ENCODE measurements at regions not wholly inside any gene's neighbourhood (a gene's known extent, or its start where the extent isn't known, plus 50 kb on each side); places are given as distances from the start of the nearest gene placed in this dataset.
A peak's percentile ranks its signal among the peaks of the same experiment; 100 is the strongest.
"Not testable (repeated sequence)": the region's sequence is repeated elsewhere in the genome, so short reads cannot be mapped to it uniquely, and the experiment has no call there.

DNA sequence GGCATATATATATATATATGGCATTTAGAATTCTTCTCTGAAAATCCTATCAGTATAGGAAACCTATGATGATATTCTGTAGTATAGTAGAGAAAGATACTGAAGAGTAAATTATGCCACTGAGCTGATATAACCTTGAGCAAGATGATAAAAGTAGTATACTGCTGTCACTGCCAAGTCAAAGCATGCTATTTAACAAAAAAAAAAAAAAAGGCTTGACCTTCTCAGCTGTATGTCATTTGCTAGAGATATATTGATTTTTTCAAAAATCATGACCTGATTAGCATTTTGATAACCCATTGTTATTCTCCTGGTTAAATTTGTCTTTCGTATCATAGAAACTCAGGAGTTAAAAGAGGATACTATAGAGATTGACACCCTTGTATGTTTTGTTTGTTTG is 299.4 kb downstream of the ADAMTS20 start:
- DNase-seq (ENCODE audit: low read depth) = no peak

DNA sequence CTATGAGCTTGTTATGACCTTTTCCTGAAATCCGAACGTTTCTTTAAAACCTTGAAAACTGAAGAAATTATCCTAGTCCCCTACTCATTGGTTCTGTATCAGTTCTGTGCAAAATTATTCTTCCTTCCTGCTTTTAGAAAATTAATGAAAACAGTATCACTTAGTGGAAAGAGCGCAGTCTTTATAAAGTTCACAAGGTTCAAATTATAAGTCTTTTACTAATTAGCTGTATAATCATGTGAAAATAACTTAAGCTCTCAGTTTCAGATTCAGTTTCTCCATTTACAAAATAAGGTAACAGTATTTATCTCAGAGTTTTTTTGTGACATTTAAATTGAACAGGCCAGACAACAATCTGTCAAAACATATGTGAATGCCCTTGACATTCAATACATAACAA is 306.1 kb downstream of the ADAMTS20 start:
- no peak for DNase-seq (ENCODE audit: low read depth)

GRCh38 chr12:43241986-43242385 is 310.0 kb downstream of the ADAMTS20 start:
- DNase-seq (ENCODE audit: low read depth) = no peak

DNA sequence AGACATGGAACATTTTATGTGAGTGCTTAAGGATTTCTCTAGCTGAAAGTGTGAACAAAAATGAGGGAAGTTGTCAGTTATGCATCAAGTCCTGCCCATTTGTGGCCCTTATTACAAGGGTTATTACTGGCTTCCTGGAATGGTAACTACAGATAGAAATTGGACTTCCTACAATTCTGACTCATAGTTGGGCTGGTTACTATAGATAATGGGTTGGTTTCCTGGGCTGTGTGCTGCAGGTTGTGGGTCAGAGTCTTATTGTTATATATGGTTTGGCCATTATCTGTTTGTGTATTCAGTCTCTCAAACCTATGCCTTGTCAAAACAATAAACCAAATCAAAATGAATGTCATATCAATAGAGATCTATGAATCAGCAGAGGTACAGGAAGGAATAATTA is 313.7 kb downstream of the ADAMTS20 start:
- no peak for DNase-seq (ENCODE audit: low read depth)

- no peak for DNase-seq (ENCODE audit: low read depth)
Measured at GRCh38 chr12:43237238-43237879, 314.6 kb downstream of the ADAMTS20 start.

DNA sequence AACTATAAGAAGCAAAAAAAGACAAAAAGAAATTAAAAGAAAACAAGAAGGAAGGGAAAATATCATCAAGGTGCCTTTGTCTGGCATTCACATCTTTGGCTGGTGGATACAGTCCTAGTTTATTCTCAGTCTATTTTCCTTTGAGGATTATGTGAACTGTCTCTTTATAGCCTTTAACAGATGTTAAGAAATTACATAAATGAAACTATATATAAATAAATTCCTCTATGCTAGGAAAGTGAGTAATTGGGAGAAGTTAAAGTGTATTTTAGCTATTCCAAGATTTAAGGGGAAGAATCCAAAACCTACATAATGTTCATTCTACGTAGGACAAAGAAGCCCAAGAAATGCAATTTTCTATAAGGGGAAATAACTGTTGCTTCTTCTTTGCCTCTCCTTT is 316.3 kb downstream of the ADAMTS20 start:
- no peak for DNase-seq (ENCODE audit: low read depth)

DNA sequence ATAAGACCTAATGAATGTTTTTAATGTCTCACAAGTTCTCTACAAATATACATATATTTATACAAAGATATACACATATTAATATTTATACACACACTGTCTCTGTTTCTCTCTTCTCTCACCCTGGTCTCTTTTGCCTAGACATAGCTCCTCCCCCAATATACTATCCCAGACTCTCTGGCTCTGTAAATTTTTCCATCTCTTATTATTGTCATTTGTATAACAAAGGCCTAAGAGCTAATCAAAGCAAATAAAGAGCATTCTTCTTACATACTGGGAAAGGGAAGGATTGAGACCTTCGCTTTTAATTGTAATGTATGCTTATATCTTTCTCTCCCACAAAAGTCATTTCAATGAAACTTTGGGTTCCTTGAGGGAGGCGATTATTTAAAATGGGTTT is 318.1 kb downstream of the ADAMTS20 start:
- DNase-seq (ENCODE audit: low read depth) = no peak

GRCh38 chr12:43226151-43226550 is 325.9 kb downstream of the ADAMTS20 start:
- no peak for DNase-seq (ENCODE audit: low read depth)

GRCh38 chr12:43224190-43224805 is 327.7 kb downstream of the ADAMTS20 start:
- DNase-seq (ENCODE audit: low read depth) = not testable (repeated sequence)

- DNase-seq (ENCODE audit: low read depth) = no peak
Measured at GRCh38 chr12:43222796-43223195, 329.2 kb downstream of the ADAMTS20 start.

- no peak for DNase-seq (ENCODE audit: low read depth)
Measured at GRCh38 chr12:43221216-43221615, 330.8 kb downstream of the ADAMTS20 start.

DNA sequence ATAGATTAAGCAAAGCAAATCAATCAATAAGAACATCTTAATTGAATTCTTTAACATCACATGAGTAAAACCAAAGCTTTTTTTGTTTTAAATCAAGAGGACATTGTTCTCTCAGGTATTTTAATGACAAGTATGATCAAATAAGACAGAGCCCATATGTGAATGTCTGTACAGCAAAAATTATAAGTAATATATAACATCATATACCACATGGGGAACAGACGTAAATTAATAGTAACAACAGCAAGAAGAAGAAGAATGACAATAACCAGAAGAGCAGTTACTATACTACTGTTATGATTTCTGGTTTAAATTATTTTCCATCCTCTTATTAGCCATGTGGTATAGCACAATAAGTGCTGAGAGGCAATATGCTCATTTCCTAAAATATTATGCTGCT is 335.5 kb downstream of the ADAMTS20 start:
- no peak for DNase-seq (ENCODE audit: low read depth)

DNA sequence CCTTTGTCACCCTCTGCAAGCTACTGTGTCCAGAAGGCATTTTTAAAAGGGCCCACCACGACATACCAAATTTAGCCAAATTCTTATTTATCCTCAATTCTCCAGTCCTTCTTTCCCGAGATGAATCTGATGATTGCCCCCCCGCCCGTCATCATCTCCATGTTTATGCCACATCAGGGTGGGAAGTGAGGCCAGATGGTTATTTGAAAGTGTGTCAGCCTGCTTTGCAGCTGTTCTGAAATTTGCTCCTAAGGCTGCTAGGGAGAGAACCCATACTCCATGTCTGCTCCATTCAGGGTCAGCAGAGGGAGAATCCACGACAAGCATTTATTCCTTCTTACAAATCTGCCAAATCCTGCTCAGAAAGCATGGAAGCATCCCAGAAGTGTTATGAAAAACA is 337.8 kb downstream of the ADAMTS20 start:
- DNase-seq (ENCODE audit: low read depth) = no peak

DNA sequence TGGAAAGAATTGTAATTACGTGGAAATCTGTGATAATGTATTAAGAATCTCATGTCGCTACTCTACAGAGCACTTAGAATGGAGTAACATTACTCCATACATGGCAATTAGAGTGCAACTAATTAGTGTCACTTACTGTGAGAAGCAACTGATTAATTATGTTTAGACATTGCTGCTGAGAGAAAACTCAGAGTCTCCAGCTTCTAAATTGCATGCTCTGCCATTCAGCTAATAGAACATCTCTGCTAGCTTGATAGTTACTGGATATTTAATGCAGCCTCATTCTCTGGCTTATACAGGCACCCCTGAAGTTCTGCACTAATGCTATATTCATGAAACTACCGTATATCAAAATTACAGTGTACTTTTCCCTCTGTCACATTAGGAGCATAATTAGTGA is 338.4 kb downstream of the ADAMTS20 start:
- DNase-seq (ENCODE audit: low read depth) = no peak

GRCh38 chr12:43210485-43211192 is 341.4 kb downstream of the ADAMTS20 start:
- DNase-seq (ENCODE audit: low read depth) = peak; percentile 3

- DNase-seq (ENCODE audit: low read depth) = no peak
Measured at GRCh38 chr12:43208627-43209026, 343.4 kb downstream of the ADAMTS20 start.

DNA sequence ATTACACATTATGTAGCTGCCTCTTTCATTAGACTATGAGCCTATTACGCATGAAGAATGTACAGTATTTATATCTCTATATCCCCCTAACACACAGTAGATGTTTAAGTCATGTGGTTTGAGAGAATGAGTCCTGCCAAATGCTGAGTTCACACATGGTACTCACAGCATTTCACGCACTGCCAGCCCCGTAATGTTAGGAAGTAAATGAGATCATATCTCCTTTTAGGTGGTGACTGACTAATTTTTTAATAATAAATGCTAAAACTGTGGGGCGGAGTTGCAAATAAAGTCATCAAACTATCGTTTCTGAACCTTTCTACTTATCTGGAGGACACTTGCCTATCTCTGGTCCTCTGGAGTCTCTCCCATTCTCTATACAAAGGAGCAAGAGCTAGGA is 343.8 kb downstream of the ADAMTS20 start:
- no peak for DNase-seq (ENCODE audit: low read depth)

DNA sequence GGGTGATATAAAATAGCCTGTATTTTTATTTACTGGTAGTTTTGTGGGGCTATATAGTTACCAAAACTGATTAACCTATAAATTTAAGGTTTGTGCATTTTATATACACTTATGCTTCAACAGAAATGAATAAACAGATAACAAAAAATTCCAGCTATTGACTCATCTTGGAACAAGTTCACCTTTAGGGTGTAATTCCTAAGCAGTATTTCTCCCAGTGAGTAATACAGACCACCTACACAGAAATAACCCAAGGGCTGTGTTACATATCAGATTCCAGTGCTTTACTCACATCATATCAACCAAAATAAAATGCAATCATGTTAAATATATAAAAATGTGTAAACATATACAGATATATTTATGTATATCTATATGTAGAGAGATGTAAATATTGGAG is 345.6 kb downstream of the ADAMTS20 start:
- DNase-seq (ENCODE audit: low read depth) = no peak

- DNase-seq (ENCODE audit: low read depth) = no peak
Measured at GRCh38 chr12:43198608-43199007, 353.4 kb downstream of the ADAMTS20 start.

DNA sequence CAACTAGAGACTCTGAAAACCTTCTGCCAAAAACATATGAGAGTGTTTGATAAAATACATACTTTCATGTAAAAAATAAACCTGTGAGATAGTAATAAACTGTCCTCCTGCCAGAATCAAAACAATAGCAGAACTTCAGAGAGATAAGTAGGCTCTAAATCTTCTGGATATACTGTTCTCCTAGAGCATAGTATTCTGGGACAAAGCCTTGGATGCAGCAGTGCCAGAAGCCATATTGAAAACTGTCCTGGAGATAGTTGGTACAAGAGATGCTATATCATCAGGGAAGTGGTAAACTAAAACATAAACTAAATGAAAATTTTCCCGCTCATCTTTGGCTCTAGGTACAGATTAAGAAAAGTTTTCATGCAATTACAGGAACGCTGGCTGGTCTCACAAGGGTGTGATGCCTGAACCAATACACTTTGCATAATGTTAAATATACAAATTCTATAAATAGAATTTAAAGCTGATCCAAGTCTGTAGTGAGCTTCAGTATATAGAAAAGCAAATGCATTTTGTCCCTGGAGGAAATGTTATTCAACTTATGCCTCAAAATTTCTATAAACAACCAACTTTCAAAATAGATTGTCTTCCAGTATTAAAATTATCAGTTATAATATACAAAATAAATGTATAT is 355.6 kb downstream of the ADAMTS20 start:
- no peak for DNase-seq (ENCODE audit: low read depth)

GRCh38 chr12:43193096-43193495 is 358.9 kb downstream of the ADAMTS20 start:
- not testable (repeated sequence) for DNase-seq (ENCODE audit: low read depth)

DNA sequence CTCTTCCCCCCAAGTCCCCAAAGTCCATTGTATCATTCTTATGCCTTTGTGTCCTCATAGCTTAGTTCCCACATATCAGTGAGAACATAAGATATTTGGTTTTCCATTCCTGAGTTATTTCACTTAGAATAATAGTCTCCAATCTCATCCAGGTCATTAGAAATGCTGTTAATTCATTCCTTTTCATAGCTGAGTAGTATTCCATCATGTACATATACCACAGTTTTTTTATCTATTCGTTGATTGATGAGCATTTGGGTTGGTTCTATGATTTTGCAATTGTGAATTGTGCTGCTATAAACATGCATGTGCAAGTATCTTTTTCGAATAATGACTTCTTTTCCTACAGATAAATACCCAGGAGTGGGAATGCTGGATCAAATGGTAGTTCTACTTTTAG is 359.6 kb downstream of the ADAMTS20 start:
- not testable (repeated sequence) for DNase-seq (ENCODE audit: low read depth)

DNA sequence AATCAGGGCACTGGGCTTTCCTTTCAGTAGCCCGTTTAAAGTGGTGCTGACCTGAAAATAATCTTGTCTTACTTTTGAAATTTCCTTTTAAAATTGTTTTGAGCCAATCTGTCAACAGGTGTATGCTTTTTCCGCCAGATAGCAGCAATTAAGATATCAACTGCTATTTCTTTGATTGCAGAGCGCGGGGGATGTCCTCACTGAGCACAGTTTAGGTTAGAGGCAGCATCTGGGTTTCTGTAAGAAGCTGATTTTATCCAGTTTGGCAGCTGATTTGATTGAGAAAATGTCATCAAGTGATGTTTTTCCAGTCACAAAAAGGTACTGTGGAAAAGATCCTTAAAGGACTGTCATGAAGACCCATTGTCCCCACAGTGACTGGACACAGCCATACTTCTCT is 371.8 kb downstream of the ADAMTS20 start:
- DNase-seq (ENCODE audit: low read depth) = no peak

Data from GM04503 (cell line).